GM19467 (cell line): ENCODE measurements at regions not wholly inside any gene's neighbourhood (a gene's known extent, or its start where the extent isn't known, plus 50 kb on each side); places are given as distances from the start of the nearest gene placed in this dataset.

Experiments used
- ATAC-seq: cut with Tn5 transposase; IDR thresholded peaks from one replicate; pipeline ENCODE4 v1.9.1; 2021; ENCODE audit warnings: mild to moderate bottlenecking, moderate library complexity; ENCODE audit not compliant: unreplicated experiment

DNA sequence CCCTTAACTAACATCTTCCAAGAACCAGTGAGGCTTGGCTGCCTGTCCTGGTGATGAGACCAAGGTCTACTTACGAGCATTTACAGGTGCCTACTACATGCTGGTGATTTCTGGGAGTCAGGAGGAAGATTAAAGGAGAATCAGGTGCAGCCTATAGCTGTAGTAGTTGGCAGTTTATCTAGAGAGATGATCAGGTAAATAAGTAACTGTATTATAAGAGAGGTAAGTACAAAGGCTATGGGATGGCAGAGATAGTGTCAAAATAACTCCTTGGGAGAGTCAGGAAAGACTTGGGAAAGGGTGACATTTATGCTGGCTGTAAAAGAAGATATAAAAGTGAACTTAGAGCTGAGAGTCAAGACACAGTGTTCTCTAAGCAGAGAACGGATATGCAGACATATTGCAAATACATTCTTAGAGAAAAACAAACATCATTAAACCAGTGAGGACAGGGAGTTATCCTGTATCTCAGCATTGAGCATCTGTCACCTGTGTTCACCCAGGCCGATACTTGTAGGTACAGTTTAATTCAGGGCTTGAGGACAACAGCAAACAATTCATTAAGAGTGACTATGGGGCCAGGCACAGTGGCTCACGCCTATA is 49.7 kb upstream of the ACP3 start:
- no peak for ATAC-seq
